Thyroid gland (tissue), 4 donors: ENCODE measurements at regions not wholly inside any gene's neighbourhood (a gene's known extent, or its start where the extent isn't known, plus 50 kb on each side); places are given as distances from the start of the nearest gene placed in this dataset.

Experiments
- DNase-seq, 2 donors: peaks; one replicate each; pipeline ENCODE4 v3.0.0-alpha.2; 2019
- H3K27ac ChIP-seq, 3 donors: fragments of 200-600 bp; sonication (generic); 1 replicate in 2 of 3; 2 replicates in 1 of 3; pipeline ENCODE4 v1.5.1; 2016 to 2019; ENCODE audit warnings: mild to moderate bottlenecking in 1 of 3, moderate library complexity in 1 of 3
- H3K27me3 ChIP-seq: fragments of 200-600 bp; sonication (generic); one replicate; pipeline ENCODE4 v1.5.1; 2019
- H3K36me3 ChIP-seq, 2 donors: fragments of 200-600 bp; sonication (generic); one replicate each; pipeline ENCODE4 v1.5.1; 2016 to 2019
- H3K4me1 ChIP-seq, 2 donors: fragments of 200-600 bp; sonication (generic); one replicate each; pipeline ENCODE4 v1.5.1; 2017 to 2019
- H3K4me3 ChIP-seq, 3 donors: fragments of 200-600 bp; sonication (generic); replicated peaks in 1 of 3; 1 replicate in 2 of 3; 2 replicates in 1 of 3; pipeline ENCODE4 v1.5.1; 2016; ENCODE audit warnings: mild to moderate bottlenecking in 1 of 3
- H3K9me3 ChIP-seq: fragments of 200-600 bp; sonication (generic); one replicate; pipeline ENCODE4 v1.5.1; 2017
- CTCF ChIP-seq, 6 experiments: fragments of 200-600 bp in 3 of 6; fragments of 450-650 bp in 3 of 6; sonication (generic) in 3 of 6; IDR thresholded peaks; one replicate each; pipeline ENCODE4 v1.5.1; 2016 to 2019; ENCODE audit warnings: antibody characterized with exemption in 6 of 6, mild to moderate bottlenecking in 2 of 6, inconsistent platforms in 1 of 6, moderate library complexity in 1 of 6
- POLR2A ChIP-seq, 2 donors: fragments of 450-650 bp; IDR thresholded peaks; one replicate each; pipeline ENCODE4 v1.6.1; 2017; ENCODE audit warnings: antibody characterized with exemption in 2 of 2, mild to moderate bottlenecking in 2 of 2, moderate library complexity in 1 of 2
- WGBS, 2 donors: methylation state at CpG; one replicate each; pipeline ENCODE4 v1.1.5; 2017; 5-methylcytosine and 5-hydroxymethylcytosine counted together
- intact Hi-C: fragments of 100-400 bp; cut with DNase I; formaldehyde crosslinking; loops from one replicate; pipeline ENCODE4 v1.15.1; 2023

- H3K4me3 ChIP-seq, result no peak overlapping the region
- H3K9me3 ChIP-seq, result no peaks in the 10 kb centered on the region
- WGBS, 2 donors, result 67 to 72% methylated on average over 13 of the region's 13 CpGs
- no peaks in the 10 kb centered on the region for H3K27me3 ChIP-seq
- intact Hi-C loops, result no loop called here
- DNase-seq, result no peak
- no peaks in the 10 kb centered on the region for H3K4me1 ChIP-seq
- no peak overlapping the region for H3K27ac ChIP-seq
- TF ChIP-seq POLR2A (IDR thresholded peaks at IDR 0.05), result no peak
- TF ChIP-seq CTCF (IDR thresholded peaks at IDR 0.05), result no peak
- H3K36me3 ChIP-seq, result no peaks in the 10 kb centered on the region
Observed at GRCh38 chrX:136933611-136934145, 53.2 kb upstream of the RBMX start.

GRCh38 chrX:136931661-136932060, 51.1 kb upstream of the RBMX start:
- Histone ChIP-seq H3K27ac (no peak overlapping the region), H3K27me3 (no peaks in the 10 kb centered on the region), H3K4me1 (no peaks in the 10 kb centered on the region), H3K36me3 (no peaks in the 10 kb centered on the region), H3K9me3 (no peaks in the 10 kb centered on the region), H3K4me3 (no peak overlapping the region)
- intact Hi-C loops, result no loop called here
- 97% methylated on average over 6 of the region's 6 CpGs for WGBS, 2 donors
- TF ChIP-seq POLR2A (IDR thresholded peaks at IDR 0.05) (no peak), CTCF (IDR thresholded peaks at IDR 0.05) (no peak)
- DNase-seq, result no peak
